ENCODE measurements at regions not wholly inside any gene's neighbourhood (a gene's known extent, or its start where the extent isn't known, plus 50 kb on each side); places are given as distances from the start of the nearest gene placed in this dataset.

GRCh38 chr9:11159318-11159862, 546.6 kb upstream of the PTPRD start:
- DNase-seq (no peak), ATAC-seq (ENCODE audit: low read depth) (no peak)
- Histone ChIP-seq H4K20me1 (ENCODE audit: control insufficient read depth, insufficient read depth, low read length, poor library complexity, severe bottlenecking) (no peaks in the 10 kb centered on the region), H3K27ac (ENCODE audit: low read length in 2 of 2) (no peak overlapping the region), H3K4me3 (ENCODE audit: control extremely low read depth in 1 of 5, extremely low read depth in 1 of 5, insufficient read depth in 1 of 5, low read depth in 2 of 5, low read length in 4 of 5) (no peak overlapping the region), H3K9ac (ENCODE audit: low read length) (no peak overlapping the region), H3K36me3 (replicated peaks in 1 of 2; ENCODE audit: control extremely low read depth in 1 of 2, control insufficient read depth in 1 of 2, extremely low read depth in 1 of 2, insufficient read depth in 2 of 2, low read length in 1 of 2) (no peaks in the 10 kb centered on the region), H3K9me3 (ENCODE audit: control extremely low read depth in 1 of 3, control insufficient read depth in 2 of 3, insufficient read depth in 1 of 3, low read length in 2 of 3) (peaks cover 0 to 9% (median 0%) of the 10 kb centered on the region in 3 donors), H3K27me3 (replicated peaks in 1 of 4; ENCODE audit: control extremely low read depth in 1 of 4, control insufficient read depth in 3 of 4, insufficient read depth in 4 of 4, low read length in 3 of 4) (no peaks in the 10 kb centered on the region), H3K4me2 (replicated peaks; ENCODE audit: low read depth, low read length, poor library complexity, severe bottlenecking) (no peak overlapping the region), H2AFZ (ENCODE audit: insufficient read depth, low read depth, low read length, poor library complexity, severe bottlenecking) (no peak overlapping the region), H3K79me2 (ENCODE audit: control insufficient read depth, insufficient read depth, low read length) (no peaks in the 10 kb centered on the region), H3K4me1 (ENCODE audit: control insufficient read depth in 2 of 2, insufficient read depth in 2 of 2, low read length in 2 of 2) (no peaks in the 10 kb centered on the region)
- H3K4me3 Mint-ChIP-seq, result no peak overlapping the region
- H3K27me3 Mint-ChIP-seq, result no peaks in the 10 kb centered on the region
- H3K4me1 Mint-ChIP-seq, result no peaks in the 10 kb centered on the region
- WGBS (ENCODE audit: insufficient coverage), result no CpG with 5 or more reads among the region's 1 CpG
- ChIA-PET CTCF (no interaction called here), POLR2A (no interaction called here)
- no peak overlapping the region for H3K27ac Mint-ChIP-seq
- peaks cover 8% of the 10 kb centered on the region for H3K9me3 Mint-ChIP-seq (ENCODE audit: insufficient read depth)
- TF ChIP-seq, protein P1, sequence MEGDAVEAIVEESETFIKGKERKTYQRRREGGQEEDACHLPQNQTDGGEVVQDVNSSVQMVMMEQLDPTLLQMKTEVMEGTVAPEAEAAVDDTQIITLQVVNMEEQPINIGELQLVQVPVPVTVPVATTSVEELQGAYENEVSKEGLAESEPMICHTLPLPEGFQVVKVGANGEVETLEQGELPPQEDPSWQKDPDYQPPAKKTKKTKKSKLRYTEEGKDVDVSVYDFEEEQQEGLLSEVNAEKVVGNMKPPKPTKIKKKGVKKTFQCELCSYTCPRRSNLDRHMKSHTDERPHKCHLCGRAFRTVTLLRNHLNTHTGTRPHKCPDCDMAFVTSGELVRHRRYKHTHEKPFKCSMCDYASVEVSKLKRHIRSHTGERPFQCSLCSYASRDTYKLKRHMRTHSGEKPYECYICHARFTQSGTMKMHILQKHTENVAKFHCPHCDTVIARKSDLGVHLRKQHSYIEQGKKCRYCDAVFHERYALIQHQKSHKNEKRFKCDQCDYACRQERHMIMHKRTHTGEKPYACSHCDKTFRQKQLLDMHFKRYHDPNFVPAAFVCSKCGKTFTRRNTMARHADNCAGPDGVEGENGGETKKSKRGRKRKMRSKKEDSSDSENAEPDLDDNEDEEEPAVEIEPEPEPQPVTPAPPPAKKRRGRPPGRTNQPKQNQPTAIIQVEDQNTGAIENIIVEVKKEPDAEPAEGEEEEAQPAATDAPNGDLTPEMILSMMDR (IDR thresholded peaks at IDR 0.05), result no peak
- TF ChIP-seq EZH2 (IDR thresholded peaks at IDR 0.05; ENCODE audit: borderline replicate concordance, insufficient read depth, low read depth, low read length, poor library complexity, severe bottlenecking), result no peak
- intact Hi-C loops (cut with micrococcal nuclease), result no loop called here

DNA sequence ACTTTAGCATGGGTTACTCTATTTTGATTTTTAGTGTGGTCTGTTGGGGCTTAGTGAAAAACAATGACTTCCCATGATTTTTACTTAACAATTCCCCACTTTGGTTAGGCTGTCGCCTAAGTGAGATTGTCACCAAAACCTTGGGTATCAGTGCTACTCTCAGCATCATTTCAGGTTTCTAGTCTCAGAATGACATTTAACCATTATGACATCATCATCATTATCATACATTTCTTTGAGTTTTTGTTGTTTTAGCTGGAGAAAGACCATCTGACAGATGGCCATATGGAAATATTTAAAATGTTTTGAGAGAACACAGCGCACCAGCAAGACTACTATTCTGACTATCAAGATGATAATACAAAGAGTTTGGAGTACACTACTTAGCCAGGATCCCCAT, 551.0 kb upstream of the PTPRD start:
- H3K9me3 Mint-ChIP-seq (ENCODE audit: insufficient read depth), result peaks cover 2% of the 10 kb centered on the region
- intact Hi-C loops (cut with micrococcal nuclease), result no loop called here
- no peak overlapping the region for H2AFZ ChIP-seq (ENCODE audit: insufficient read depth, low read depth, low read length, poor library complexity, severe bottlenecking)
- H3K36me3 ChIP-seq (replicated peaks in 1 of 2; ENCODE audit: control extremely low read depth in 1 of 2, control insufficient read depth in 1 of 2, extremely low read depth in 1 of 2, insufficient read depth in 2 of 2, low read length in 1 of 2), result no peaks in the 10 kb centered on the region
- no CpG with 5 or more reads among the region's 2 CpGs for WGBS (ENCODE audit: insufficient coverage)
- H3K4me1 Mint-ChIP-seq, result no peaks in the 10 kb centered on the region
- no peaks in the 10 kb centered on the region for H3K9me3 ChIP-seq (ENCODE audit: control extremely low read depth in 1 of 3, control insufficient read depth in 2 of 3, insufficient read depth in 1 of 3, low read length in 2 of 3)
- H3K27ac ChIP-seq (ENCODE audit: low read length in 2 of 2), result no peak overlapping the region
- H3K79me2 ChIP-seq (ENCODE audit: control insufficient read depth, insufficient read depth, low read length), result no peaks in the 10 kb centered on the region
- ChIA-PET CTCF (no interaction called here), POLR2A (no interaction called here)
- no peaks in the 10 kb centered on the region for H3K27me3 ChIP-seq (replicated peaks in 1 of 4; ENCODE audit: control extremely low read depth in 1 of 4, control insufficient read depth in 3 of 4, insufficient read depth in 4 of 4, low read length in 3 of 4)
- H3K4me2 ChIP-seq (replicated peaks; ENCODE audit: low read depth, low read length, poor library complexity, severe bottlenecking), result no peak overlapping the region
- H3K4me3 ChIP-seq (ENCODE audit: control extremely low read depth in 1 of 5, extremely low read depth in 1 of 5, insufficient read depth in 1 of 5, low read depth in 2 of 5, low read length in 4 of 5), result no peak overlapping the region
- ATAC-seq (ENCODE audit: low read depth) (no peak), DNase-seq (no peak)
- no peak overlapping the region for H3K9ac ChIP-seq (ENCODE audit: low read length)
- TF ChIP-seq EZH2 (IDR thresholded peaks at IDR 0.05; ENCODE audit: borderline replicate concordance, insufficient read depth, low read depth, low read length, poor library complexity, severe bottlenecking), result no peak
- TF ChIP-seq, protein P1 (IDR thresholded peaks at IDR 0.05), result no peak
- no peaks in the 10 kb centered on the region for H4K20me1 ChIP-seq (ENCODE audit: control insufficient read depth, insufficient read depth, low read length, poor library complexity, severe bottlenecking)
- H3K4me1 ChIP-seq (ENCODE audit: control insufficient read depth in 2 of 2, insufficient read depth in 2 of 2, low read length in 2 of 2), result no peaks in the 10 kb centered on the region
- H3K4me3 Mint-ChIP-seq, result no peak overlapping the region
- H3K27me3 Mint-ChIP-seq, result no peaks in the 10 kb centered on the region
- H3K27ac Mint-ChIP-seq, result no peak overlapping the region

Measured in B cell (primary cell).